ENCODE measurements at regions not wholly inside any gene's neighbourhood (a gene's known extent, or its start where the extent isn't known, plus 50 kb on each side); places are given as distances from the start of the nearest gene placed in this dataset.

DNA sequence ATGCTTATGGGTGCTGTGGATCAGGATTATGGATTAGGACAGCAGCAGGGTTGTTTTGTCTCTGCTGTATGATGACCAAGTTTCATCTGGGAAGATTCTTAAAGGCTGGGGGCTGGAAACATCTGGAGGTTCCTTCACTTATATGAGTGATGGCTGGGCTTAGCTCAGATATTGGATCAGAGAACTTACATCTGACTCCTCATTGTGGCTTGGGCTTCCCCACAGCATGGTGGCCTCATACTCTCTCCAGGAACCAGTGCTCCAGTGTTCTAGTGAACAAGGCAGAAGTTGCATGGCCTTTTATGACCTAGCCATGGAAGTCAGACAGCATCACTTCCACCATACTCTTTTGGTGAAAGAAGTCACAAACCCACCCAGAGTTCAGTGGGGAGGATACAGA, 336.1 kb upstream of the TBX3 start:
- no peak for DNase-seq (ENCODE audit: low read depth in 1 of 2, low spot score in 2 of 2)
- FAIRE-seq, result no peak
- Histone ChIP-seq H3K4ac (replicated peaks; ENCODE audit: insufficient read length, low read depth, low read length) (no peak overlapping the region), H4K91ac (replicated peaks; ENCODE audit: insufficient read length, low read length) (no peak overlapping the region), H3K36me3 (ENCODE audit: control insufficient read depth in 2 of 4, insufficient read depth in 4 of 4, low read length in 3 of 4) (no peaks in the 10 kb centered on the region), H4K20me1 (replicated peaks in 1 of 2; ENCODE audit: control insufficient read depth in 1 of 2, insufficient read depth in 2 of 2, low read length in 2 of 2) (no peaks in the 10 kb centered on the region), H4K8ac (ENCODE audit: extremely low read depth, insufficient read depth, low read length) (no peak overlapping the region), H3K79me2 (ENCODE audit: control insufficient read depth in 1 of 2, insufficient read depth in 2 of 2, low read length in 2 of 2) (no peaks in the 10 kb centered on the region), H2AFZ (ENCODE audit: low read length) (no peak overlapping the region), H2BK15ac (ENCODE audit: low read length) (no peak overlapping the region), H3K23me2 (ENCODE audit: low read depth, low read length) (peaks cover 3% of the 10 kb centered on the region; the same call in 1 of the 2 replicates), H3K14ac (ENCODE audit: insufficient read length) (no peak overlapping the region), H2BK5ac (ENCODE audit: low read depth, low read length) (no peak overlapping the region), H3K56ac (replicated peaks; ENCODE audit: insufficient read length, low read depth, low read length) (no peak overlapping the region), H3K27me3 (replicated peaks in 1 of 4; ENCODE audit: control insufficient read depth in 3 of 4, extremely low read depth in 1 of 4, insufficient read depth in 3 of 4, low read length in 3 of 4) (no peaks in the 10 kb centered on the region), H3K23ac (ENCODE audit: insufficient read length) (no peak overlapping the region), H2AK5ac (ENCODE audit: low read depth, low read length) (no peak overlapping the region), H2BK120ac (replicated peaks; ENCODE audit: low read depth, low read length) (no peak overlapping the region), H3K9ac (replicated peaks in 1 of 4; ENCODE audit: extremely low read depth in 1 of 4, low read depth in 3 of 4, low read length in 3 of 4) (no peak overlapping the region), H2BK12ac (ENCODE audit: low read depth, low read length) (no peak overlapping the region), H3K18ac (ENCODE audit: extremely low read depth, low read length) (no peak overlapping the region), H3K27ac (ENCODE audit: low read depth, low read length) (no peak overlapping the region), H3K79me1 (ENCODE audit: low read depth, low read length) (no peaks in the 10 kb centered on the region), H3K4me3 (ENCODE audit: extremely low read depth in 1 of 4, insufficient read depth in 2 of 4, low read depth in 3 of 4, low read length in 4 of 4) (no peak overlapping the region), H3K4me1 (replicated peaks in 1 of 4; ENCODE audit: control insufficient read depth in 3 of 4, insufficient read depth in 4 of 4, low read length in 3 of 4) (peaks cover 0 to 5% (median 3%) of the 10 kb centered on the region in 4 experiments; a peak in 3 of 7 replicates), H3K4me2 (ENCODE audit: insufficient read depth in 1 of 2, low read depth in 2 of 2, low read length in 2 of 2) (no peak overlapping the region), H2BK20ac (ENCODE audit: low read length) (no peak overlapping the region), H4K5ac (ENCODE audit: insufficient read length, low read depth, low read length) (no peak overlapping the region), H3K9me3 (ENCODE audit: insufficient read depth in 2 of 2, low read depth in 1 of 2, low read length in 1 of 2) (no peaks in the 10 kb centered on the region)
- TF ChIP-seq YY1 (IDR thresholded peaks at IDR 0.05; ENCODE audit: low read depth, low read length), result 0 out of 2 replicates have a peak, but pooled peaks have one; percentile 12
- TF ChIP-seq, protein P1, sequence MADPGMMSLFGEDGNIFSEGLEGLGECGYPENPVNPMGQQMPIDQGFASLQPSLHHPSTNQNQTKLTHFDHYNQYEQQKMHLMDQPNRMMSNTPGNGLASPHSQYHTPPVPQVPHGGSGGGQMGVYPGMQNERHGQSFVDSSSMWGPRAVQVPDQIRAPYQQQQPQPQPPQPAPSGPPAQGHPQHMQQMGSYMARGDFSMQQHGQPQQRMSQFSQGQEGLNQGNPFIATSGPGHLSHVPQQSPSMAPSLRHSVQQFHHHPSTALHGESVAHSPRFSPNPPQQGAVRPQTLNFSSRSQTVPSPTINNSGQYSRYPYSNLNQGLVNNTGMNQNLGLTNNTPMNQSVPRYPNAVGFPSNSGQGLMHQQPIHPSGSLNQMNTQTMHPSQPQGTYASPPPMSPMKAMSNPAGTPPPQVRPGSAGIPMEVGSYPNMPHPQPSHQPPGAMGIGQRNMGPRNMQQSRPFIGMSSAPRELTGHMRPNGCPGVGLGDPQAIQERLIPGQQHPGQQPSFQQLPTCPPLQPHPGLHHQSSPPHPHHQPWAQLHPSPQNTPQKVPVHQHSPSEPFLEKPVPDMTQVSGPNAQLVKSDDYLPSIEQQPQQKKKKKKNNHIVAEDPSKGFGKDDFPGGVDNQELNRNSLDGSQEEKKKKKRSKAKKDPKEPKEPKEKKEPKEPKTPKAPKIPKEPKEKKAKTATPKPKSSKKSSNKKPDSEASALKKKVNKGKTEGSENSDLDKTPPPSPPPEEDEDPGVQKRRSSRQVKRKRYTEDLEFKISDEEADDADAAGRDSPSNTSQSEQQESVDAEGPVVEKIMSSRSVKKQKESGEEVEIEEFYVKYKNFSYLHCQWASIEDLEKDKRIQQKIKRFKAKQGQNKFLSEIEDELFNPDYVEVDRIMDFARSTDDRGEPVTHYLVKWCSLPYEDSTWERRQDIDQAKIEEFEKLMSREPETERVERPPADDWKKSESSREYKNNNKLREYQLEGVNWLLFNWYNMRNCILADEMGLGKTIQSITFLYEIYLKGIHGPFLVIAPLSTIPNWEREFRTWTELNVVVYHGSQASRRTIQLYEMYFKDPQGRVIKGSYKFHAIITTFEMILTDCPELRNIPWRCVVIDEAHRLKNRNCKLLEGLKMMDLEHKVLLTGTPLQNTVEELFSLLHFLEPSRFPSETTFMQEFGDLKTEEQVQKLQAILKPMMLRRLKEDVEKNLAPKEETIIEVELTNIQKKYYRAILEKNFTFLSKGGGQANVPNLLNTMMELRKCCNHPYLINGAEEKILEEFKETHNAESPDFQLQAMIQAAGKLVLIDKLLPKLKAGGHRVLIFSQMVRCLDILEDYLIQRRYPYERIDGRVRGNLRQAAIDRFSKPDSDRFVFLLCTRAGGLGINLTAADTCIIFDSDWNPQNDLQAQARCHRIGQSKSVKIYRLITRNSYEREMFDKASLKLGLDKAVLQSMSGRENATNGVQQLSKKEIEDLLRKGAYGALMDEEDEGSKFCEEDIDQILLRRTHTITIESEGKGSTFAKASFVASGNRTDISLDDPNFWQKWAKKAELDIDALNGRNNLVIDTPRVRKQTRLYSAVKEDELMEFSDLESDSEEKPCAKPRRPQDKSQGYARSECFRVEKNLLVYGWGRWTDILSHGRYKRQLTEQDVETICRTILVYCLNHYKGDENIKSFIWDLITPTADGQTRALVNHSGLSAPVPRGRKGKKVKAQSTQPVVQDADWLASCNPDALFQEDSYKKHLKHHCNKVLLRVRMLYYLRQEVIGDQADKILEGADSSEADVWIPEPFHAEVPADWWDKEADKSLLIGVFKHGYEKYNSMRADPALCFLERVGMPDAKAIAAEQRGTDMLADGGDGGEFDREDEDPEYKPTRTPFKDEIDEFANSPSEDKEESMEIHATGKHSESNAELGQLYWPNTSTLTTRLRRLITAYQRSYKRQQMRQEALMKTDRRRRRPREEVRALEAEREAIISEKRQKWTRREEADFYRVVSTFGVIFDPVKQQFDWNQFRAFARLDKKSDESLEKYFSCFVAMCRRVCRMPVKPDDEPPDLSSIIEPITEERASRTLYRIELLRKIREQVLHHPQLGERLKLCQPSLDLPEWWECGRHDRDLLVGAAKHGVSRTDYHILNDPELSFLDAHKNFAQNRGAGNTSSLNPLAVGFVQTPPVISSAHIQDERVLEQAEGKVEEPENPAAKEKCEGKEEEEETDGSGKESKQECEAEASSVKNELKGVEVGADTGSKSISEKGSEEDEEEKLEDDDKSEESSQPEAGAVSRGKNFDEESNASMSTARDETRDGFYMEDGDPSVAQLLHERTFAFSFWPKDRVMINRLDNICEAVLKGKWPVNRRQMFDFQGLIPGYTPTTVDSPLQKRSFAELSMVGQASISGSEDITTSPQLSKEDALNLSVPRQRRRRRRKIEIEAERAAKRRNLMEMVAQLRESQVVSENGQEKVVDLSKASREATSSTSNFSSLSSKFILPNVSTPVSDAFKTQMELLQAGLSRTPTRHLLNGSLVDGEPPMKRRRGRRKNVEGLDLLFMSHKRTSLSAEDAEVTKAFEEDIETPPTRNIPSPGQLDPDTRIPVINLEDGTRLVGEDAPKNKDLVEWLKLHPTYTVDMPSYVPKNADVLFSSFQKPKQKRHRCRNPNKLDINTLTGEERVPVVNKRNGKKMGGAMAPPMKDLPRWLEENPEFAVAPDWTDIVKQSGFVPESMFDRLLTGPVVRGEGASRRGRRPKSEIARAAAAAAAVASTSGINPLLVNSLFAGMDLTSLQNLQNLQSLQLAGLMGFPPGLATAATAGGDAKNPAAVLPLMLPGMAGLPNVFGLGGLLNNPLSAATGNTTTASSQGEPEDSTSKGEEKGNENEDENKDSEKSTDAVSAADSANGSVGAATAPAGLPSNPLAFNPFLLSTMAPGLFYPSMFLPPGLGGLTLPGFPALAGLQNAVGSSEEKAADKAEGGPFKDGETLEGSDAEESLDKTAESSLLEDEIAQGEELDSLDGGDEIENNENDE (IDR thresholded peaks at IDR 0.05; ENCODE audit: insufficient replicate concordance, low read length), result no peak
- ChIA-PET CTCF (ENCODE audit: partially characterized antibody) (no interaction called here), POLR2A (ENCODE audit: partially characterized antibody) (no interaction called here)

All from H1 (cell line).